ENCODE measurements at regions not wholly inside any gene's neighbourhood (a gene's known extent, or its start where the extent isn't known, plus 50 kb on each side); places are given as distances from the start of the nearest gene placed in this dataset.

DNA sequence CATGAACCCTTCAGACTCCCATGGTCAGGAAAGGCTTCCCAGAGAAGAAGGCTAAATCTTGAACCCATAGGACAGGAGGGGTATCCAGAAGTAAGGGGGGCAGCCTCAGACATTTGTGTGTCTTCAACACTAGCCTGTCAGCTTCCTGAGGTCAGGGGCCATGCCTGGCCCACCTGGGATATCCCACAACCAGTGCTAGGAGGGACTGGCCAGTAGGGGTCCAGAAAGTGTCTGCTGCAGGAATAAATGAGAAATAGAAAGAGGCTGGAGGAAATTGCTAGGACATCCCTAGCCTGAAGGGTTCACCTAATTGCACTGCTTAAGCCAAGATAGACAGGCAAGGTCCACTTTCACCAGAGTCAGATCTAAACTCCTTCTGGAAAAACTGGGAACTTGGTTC, 799.6 kb upstream of the ID2 start:
- POLR2A ChIA-PET = no interaction called here
- H3K4me2 ChIP-seq = no peak overlapping the region
- H3K4me1 ChIP-seq = peaks cover 13% of the 10 kb centered on the region
- DNase-seq (ENCODE audit: low read depth in 1 of 2, low spot score in 1 of 2) (no peak), ATAC-seq (peak in 1 of 2 experiments; percentile 58; a peak in 3 of 6 replicates), FAIRE-seq (no peak)
- no peak overlapping the region for H3K4me3 ChIP-seq
- H3K9me3 ChIP-seq = no peaks in the 10 kb centered on the region
- CTCF ChIA-PET = no interaction called here
- no peak overlapping the region for H3K27ac ChIP-seq
- TF ChIP-seq, protein P1, sequence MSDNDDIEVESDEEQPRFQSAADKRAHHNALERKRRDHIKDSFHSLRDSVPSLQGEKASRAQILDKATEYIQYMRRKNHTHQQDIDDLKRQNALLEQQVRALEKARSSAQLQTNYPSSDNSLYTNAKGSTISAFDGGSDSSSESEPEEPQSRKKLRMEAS (IDR thresholded peaks at IDR 0.05) = no peak
- TF ChIP-seq, protein P2, sequence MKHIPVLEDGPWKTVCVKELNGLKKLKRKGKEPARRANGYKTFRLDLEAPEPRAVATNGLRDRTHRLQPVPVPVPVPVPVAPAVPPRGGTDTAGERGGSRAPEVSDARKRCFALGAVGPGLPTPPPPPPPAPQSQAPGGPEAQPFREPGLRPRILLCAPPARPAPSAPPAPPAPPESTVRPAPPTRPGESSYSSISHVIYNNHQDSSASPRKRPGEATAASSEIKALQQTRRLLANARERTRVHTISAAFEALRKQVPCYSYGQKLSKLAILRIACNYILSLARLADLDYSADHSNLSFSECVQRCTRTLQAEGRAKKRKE (CRISPR knock-in tag; IDR thresholded peaks at IDR 0.05; ENCODE audit: low read depth) = no peak
- TF ChIP-seq, protein P3, sequence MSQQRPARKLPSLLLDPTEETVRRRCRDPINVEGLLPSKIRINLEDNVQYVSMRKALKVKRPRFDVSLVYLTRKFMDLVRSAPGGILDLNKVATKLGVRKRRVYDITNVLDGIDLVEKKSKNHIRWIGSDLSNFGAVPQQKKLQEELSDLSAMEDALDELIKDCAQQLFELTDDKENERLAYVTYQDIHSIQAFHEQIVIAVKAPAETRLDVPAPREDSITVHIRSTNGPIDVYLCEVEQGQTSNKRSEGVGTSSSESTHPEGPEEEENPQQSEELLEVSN (IDR thresholded peaks at IDR 0.05; ENCODE audit: borderline replicate concordance, low read depth) = no peak
- no peak for TF ChIP-seq BHLHE40 (IDR thresholded peaks at IDR 0.05; ENCODE audit: low read depth, low read length)
- TF ChIP-seq CHD2 (IDR thresholded peaks at IDR 0.05; ENCODE audit: low read length, partially characterized antibody) = no peak
- no peak for TF ChIP-seq CBX2 (IDR thresholded peaks at IDR 0.05; ENCODE audit: borderline replicate concordance, low read depth)
- TF ChIP-seq POLR2AphosphoS2 (conservative IDR thresholded peaks at IDR 0.05; ENCODE audit: low read length) = no peak
- no peak for TF ChIP-seq FOXS1 (CRISPR knock-in tag; IDR thresholded peaks at IDR 0.05)
- TF ChIP-seq, protein P4, sequence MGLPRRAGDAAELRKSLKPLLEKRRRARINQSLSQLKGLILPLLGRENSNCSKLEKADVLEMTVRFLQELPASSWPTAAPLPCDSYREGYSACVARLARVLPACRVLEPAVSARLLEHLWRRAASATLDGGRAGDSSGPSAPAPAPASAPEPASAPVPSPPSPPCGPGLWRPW (IDR thresholded peaks at IDR 0.05) = no peak
- TF ChIP-seq GATA3 (IDR thresholded peaks at IDR 0.05; ENCODE audit: borderline replicate concordance) = no peak
- TF ChIP-seq HOXB13 (CRISPR knock-in tag; IDR thresholded peaks at IDR 0.05; ENCODE audit: low read depth) = no peak
- no peak for TF ChIP-seq FOSL2 (IDR thresholded peaks at IDR 0.05)
- no peak for TF ChIP-seq FOSL2 (CRISPR knock-in tag; IDR thresholded peaks at IDR 0.05)
- TF ChIP-seq RARB (CRISPR knock-in tag; IDR thresholded peaks at IDR 0.05) = no peak

DNA sequence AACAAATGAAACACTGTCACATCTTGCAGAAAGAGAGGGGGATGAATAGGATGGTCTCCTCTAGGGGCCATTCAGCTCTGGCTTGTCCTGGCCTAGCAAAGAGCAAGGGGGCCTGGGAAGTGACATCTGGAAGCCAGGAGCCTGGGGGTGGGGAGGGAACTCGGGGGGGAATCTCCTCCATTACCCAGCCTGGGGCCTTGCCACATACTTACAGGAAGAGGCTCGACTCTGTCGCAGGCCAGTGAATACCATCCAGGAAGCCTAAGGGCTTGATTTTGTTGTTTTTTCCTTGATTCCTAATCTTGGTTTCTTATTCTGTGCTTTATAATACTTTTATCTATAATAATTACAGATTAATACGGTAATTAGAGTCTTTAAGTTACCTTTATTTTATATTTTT, 797.5 kb upstream of the ID2 start:
- H3K9me3 ChIP-seq = no peaks in the 10 kb centered on the region
- WGBS (ENCODE audit: missing lambda C conversion rate) = 47% methylated on average over 4 of the region's 4 CpGs
- no peak overlapping the region for H3K27ac ChIP-seq
- POLR2A ChIA-PET = no interaction called here
- H3K4me1 ChIP-seq = peaks cover 13% of the 10 kb centered on the region
- DNase-seq (ENCODE audit: low read depth in 1 of 2, low spot score in 1 of 2) (no peak), ATAC-seq (no peak), FAIRE-seq (no peak)
- no peak overlapping the region for H3K4me2 ChIP-seq
- H3K4me3 ChIP-seq = no peak overlapping the region
- TF ChIP-seq ZFP36 (IDR thresholded peaks at IDR 0.05; ENCODE audit: borderline replicate concordance, partially characterized antibody) (no peak), NR3C1 (IDR thresholded peaks at IDR 0.05) (no peak), ZSCAN20 (CRISPR knock-in tag; IDR thresholded peaks at IDR 0.05) (no peak), TFCP2L1 (CRISPR knock-in tag; IDR thresholded peaks at IDR 0.05) (no peak), CBX8 (IDR thresholded peaks at IDR 0.05) (no peak), CHD4 (IDR thresholded peaks at IDR 0.05; ENCODE audit: borderline replicate concordance) (no peak), HDAC2 (IDR thresholded peaks at IDR 0.05) (no peak), HEYL (CRISPR knock-in tag; IDR thresholded peaks at IDR 0.05) (no peak), BHLHE40 (IDR thresholded peaks at IDR 0.05; ENCODE audit: low read depth, low read length) (no peak), KDM1A (IDR thresholded peaks at IDR 0.05; ENCODE audit: low read depth) (no peak), RAD21 (conservative IDR thresholded peaks at IDR 0.05 in 1 of 2, IDR thresholded peaks at IDR 0.05 in 1 of 2) (no peak), RARB (CRISPR knock-in tag; IDR thresholded peaks at IDR 0.05) (no peak), PHF8 (IDR thresholded peaks at IDR 0.05; ENCODE audit: borderline replicate concordance, low read depth) (no peak), SREBF2 (IDR thresholded peaks at IDR 0.05) (no peak), POLR2AphosphoS2 (conservative IDR thresholded peaks at IDR 0.05; ENCODE audit: low read length) (no peak), EP300 (IDR thresholded peaks at IDR 0.05) (no peak)
- TF ChIP-seq, protein P5, sequence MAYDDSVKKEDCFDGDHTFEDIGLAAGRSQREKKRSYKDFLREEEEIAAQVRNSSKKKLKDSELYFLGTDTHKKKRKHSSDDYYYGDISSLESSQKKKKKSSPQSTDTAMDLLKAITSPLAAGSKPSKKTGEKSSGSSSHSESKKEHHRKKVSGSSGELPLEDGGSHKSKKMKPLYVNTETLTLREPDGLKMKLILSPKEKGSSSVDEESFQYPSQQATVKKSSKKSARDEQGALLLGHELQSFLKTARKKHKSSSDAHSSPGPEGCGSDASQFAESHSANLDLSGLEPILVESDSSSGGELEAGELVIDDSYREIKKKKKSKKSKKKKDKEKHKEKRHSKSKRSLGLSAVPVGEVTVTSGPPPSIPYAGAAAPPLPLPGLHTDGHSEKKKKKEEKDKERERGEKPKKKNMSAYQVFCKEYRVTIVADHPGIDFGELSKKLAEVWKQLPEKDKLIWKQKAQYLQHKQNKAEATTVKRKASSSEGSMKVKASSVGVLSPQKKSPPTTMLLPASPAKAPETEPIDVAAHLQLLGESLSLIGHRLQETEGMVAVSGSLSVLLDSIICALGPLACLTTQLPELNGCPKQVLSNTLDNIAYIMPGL (CRISPR knock-in tag; IDR thresholded peaks at IDR 0.05; ENCODE audit: borderline replicate concordance) = no peak
- TF ChIP-seq, protein P4 (IDR thresholded peaks at IDR 0.05) = no peak
- TF ChIP-seq, protein P3 (IDR thresholded peaks at IDR 0.05; ENCODE audit: borderline replicate concordance, low read depth) = no peak
- TF ChIP-seq, protein P6, sequence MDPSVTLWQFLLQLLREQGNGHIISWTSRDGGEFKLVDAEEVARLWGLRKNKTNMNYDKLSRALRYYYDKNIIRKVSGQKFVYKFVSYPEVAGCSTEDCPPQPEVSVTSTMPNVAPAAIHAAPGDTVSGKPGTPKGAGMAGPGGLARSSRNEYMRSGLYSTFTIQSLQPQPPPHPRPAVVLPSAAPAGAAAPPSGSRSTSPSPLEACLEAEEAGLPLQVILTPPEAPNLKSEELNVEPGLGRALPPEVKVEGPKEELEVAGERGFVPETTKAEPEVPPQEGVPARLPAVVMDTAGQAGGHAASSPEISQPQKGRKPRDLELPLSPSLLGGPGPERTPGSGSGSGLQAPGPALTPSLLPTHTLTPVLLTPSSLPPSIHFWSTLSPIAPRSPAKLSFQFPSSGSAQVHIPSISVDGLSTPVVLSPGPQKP (IDR thresholded peaks at IDR 0.05; ENCODE audit: low read depth, low read length) = no peak
- CTCF ChIA-PET = no interaction called here
